ENCODE measurements at regions not wholly inside any gene's neighbourhood (a gene's known extent, or its start where the extent isn't known, plus 50 kb on each side); places are given as distances from the start of the nearest gene placed in this dataset.

- DNase-seq (ENCODE audit: low read depth) = no peak
- TF ChIP-seq CTCF (IDR thresholded peaks at IDR 0.05; ENCODE audit: insufficient read depth, low read depth, low read length, missing control alignments) = no peak
- H3K4me3 ChIP-seq (ENCODE audit: low read depth, low read length) = no peak overlapping the region
Measured at GRCh38 chr6:113258771-113259170, 598.4 kb upstream of the MARCKS start.

GRCh38 chr6:113271437-113271836 lies 585.7 kb upstream of the MARCKS start:
- no peak for TF ChIP-seq CTCF (IDR thresholded peaks at IDR 0.05; ENCODE audit: insufficient read depth, low read depth, low read length, missing control alignments)
- no peak for DNase-seq (ENCODE audit: low read depth)
- H3K4me3 ChIP-seq (ENCODE audit: low read depth, low read length) = no peak overlapping the region

- H3K4me3 ChIP-seq (ENCODE audit: low read depth, low read length) = no peak overlapping the region
- no peak for DNase-seq (ENCODE audit: low read depth)
- TF ChIP-seq CTCF (IDR thresholded peaks at IDR 0.05; ENCODE audit: insufficient read depth, low read depth, low read length, missing control alignments) = no peak
Measured at GRCh38 chr6:113276601-113277000, 580.5 kb upstream of the MARCKS start.

- DNase-seq (ENCODE audit: low read depth) = no peak
- no peak for TF ChIP-seq CTCF (IDR thresholded peaks at IDR 0.05; ENCODE audit: insufficient read depth, low read depth, low read length, missing control alignments)
- no peak overlapping the region for H3K4me3 ChIP-seq (ENCODE audit: low read depth, low read length)
Measured at GRCh38 chr6:113277111-113277510, 580.0 kb upstream of the MARCKS start.

GRCh38 chr6:113281014-113281413 lies 576.1 kb upstream of the MARCKS start:
- no peak overlapping the region for H3K4me3 ChIP-seq (ENCODE audit: low read depth, low read length)
- TF ChIP-seq CTCF (IDR thresholded peaks at IDR 0.05; ENCODE audit: insufficient read depth, low read depth, low read length, missing control alignments) = no peak
- DNase-seq (ENCODE audit: low read depth) = peak; percentile 26

- TF ChIP-seq CTCF (IDR thresholded peaks at IDR 0.05; ENCODE audit: insufficient read depth, low read depth, low read length, missing control alignments) = no peak
- no peak overlapping the region for H3K4me3 ChIP-seq (ENCODE audit: low read depth, low read length)
- no peak for DNase-seq (ENCODE audit: low read depth)
Measured at GRCh38 chr6:113281431-113281830, 575.7 kb upstream of the MARCKS start.

GRCh38 chr6:113287396-113287795 lies 569.7 kb upstream of the MARCKS start:
- DNase-seq (ENCODE audit: low read depth) = peak; percentile 52
- H3K4me3 ChIP-seq (ENCODE audit: low read depth, low read length) = no peak overlapping the region
- TF ChIP-seq CTCF (IDR thresholded peaks at IDR 0.05; ENCODE audit: insufficient read depth, low read depth, low read length, missing control alignments) = no peak

All from GM12865 (cell line).